GM12872 (cell line): ENCODE measurements at regions not wholly inside any gene's neighbourhood (a gene's known extent, or its start where the extent isn't known, plus 50 kb on each side); places are given as distances from the start of the nearest gene placed in this dataset.

Source experiments
- TF ChIP-seq, protein P1 (sequence below): IDR thresholded peaks from 3 replicates; pipeline ENCODE4 v1.5.1; 2011; ENCODE audit warnings: low read depth, mild to moderate bottlenecking, low read length, moderate library complexity; ENCODE audit not compliant: insufficient read depth

DNA sequence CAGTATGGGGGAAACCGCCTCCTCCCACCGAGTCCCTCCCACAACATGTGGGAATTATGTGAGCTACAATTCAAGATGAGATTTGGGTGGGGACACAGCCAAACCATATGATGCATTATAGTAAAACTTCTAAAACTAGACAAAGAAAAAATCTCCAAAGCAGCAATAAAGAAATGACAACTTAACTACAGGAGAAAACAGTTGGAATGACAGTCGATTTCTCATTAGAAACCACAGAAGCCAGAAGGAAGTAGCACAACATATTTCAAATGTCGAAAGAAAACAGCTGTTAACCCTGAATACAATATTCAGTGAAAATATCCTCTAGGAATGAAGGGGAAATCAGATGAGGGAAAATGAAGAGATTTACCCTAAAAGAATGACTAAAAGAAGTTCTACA lies 53.5 kb upstream of the TCF4 start:
- TF ChIP-seq, protein P1, sequence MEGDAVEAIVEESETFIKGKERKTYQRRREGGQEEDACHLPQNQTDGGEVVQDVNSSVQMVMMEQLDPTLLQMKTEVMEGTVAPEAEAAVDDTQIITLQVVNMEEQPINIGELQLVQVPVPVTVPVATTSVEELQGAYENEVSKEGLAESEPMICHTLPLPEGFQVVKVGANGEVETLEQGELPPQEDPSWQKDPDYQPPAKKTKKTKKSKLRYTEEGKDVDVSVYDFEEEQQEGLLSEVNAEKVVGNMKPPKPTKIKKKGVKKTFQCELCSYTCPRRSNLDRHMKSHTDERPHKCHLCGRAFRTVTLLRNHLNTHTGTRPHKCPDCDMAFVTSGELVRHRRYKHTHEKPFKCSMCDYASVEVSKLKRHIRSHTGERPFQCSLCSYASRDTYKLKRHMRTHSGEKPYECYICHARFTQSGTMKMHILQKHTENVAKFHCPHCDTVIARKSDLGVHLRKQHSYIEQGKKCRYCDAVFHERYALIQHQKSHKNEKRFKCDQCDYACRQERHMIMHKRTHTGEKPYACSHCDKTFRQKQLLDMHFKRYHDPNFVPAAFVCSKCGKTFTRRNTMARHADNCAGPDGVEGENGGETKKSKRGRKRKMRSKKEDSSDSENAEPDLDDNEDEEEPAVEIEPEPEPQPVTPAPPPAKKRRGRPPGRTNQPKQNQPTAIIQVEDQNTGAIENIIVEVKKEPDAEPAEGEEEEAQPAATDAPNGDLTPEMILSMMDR = no peak
